Activated T-helper 17 cell treated with anti-CD3 and anti-CD28 coated beads, Interleukin-2, amount 50 U/mL, for 72 hours (primary cell): ENCODE measurements at regions not wholly inside any gene's neighbourhood (a gene's known extent, or its start where the extent isn't known, plus 50 kb on each side); places are given as distances from the start of the nearest gene placed in this dataset.

ENCODE experiments used
- ATAC-seq: fragments of 150-1000 bp; cut with Tn5 transposase; replicated peaks from 2 replicates; pipeline ENCODE4 v1.10.0; 2021; ENCODE audit warnings: mild to moderate bottlenecking, moderate library complexity
- H3K27ac Mint-ChIP-seq: one replicate; pipeline ENCODE4 v1.8.0; 2022; ENCODE audit warnings: mixed read lengths
- H3K27me3 Mint-ChIP-seq: one replicate; pipeline ENCODE4 v1.8.0; 2022; ENCODE audit warnings: mixed read lengths
- H3K36me3 Mint-ChIP-seq: one replicate; pipeline ENCODE4 v1.8.0; 2022; ENCODE audit warnings: low read depth, mild to moderate bottlenecking, mixed read lengths
- H3K4me1 Mint-ChIP-seq: one replicate; pipeline ENCODE4 v1.8.0; 2022; ENCODE audit warnings: mixed read lengths
- H3K4me3 Mint-ChIP-seq: one replicate; pipeline ENCODE4 v1.8.0; 2022; ENCODE audit warnings: mild to moderate bottlenecking, mixed read lengths
- H3K9me3 Mint-ChIP-seq: one replicate; pipeline ENCODE4 v1.8.0; 2022; ENCODE audit warnings: mixed read lengths

DNA sequence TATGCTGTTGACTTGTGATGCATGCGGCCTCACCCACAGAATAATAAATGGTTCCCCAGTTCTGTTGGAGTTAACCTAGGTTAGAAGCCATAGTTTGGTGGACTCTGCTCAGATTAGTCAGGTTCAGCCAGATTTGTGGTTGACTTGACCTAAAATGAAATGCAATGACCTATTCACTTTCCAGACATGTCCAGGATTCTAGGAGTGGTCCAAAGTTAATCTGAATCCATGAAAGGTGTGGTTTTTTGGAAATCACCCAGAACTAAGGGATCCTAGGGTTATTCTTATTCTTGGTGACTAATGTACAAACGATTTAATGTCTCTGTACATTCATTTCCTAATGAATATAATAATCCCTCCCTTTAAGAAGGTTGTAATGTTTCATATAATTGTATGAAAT, 88.9 kb upstream of the RBBP8 start:
- Mint-ChIP-seq H3K4me3 (no peak overlapping the region), H3K9me3 (no peaks in the 10 kb centered on the region), H3K27me3 (no peaks in the 10 kb centered on the region), H3K4me1 (no peaks in the 10 kb centered on the region), H3K27ac (no peak overlapping the region), H3K36me3 (no peaks in the 10 kb centered on the region)
- no peak for ATAC-seq

DNA sequence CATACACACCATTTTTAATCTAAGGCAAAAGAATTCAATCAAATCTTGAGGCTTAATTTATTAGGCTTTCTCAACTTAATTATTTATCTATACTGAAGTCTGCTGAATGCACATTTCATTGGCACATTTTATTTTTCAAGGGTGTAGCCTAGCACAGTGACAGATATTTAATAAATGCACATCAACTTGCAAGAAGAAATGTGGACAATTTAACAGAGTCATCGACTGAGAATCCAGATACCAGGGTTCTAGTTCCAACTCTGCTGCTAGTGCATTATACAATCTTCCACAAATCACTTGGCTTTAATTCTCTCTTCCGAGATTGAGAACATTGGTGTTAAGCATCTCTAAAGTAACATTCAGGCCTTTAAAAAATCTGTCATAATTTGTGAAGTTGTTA, 88.5 kb upstream of the RBBP8 start:
- H3K27ac Mint-ChIP-seq, result no peak overlapping the region
- H3K36me3 Mint-ChIP-seq, result no peaks in the 10 kb centered on the region
- no peaks in the 10 kb centered on the region for H3K27me3 Mint-ChIP-seq
- no peak for ATAC-seq
- no peak overlapping the region for H3K4me3 Mint-ChIP-seq
- H3K4me1 Mint-ChIP-seq, result no peaks in the 10 kb centered on the region
- H3K9me3 Mint-ChIP-seq, result no peaks in the 10 kb centered on the region

DNA sequence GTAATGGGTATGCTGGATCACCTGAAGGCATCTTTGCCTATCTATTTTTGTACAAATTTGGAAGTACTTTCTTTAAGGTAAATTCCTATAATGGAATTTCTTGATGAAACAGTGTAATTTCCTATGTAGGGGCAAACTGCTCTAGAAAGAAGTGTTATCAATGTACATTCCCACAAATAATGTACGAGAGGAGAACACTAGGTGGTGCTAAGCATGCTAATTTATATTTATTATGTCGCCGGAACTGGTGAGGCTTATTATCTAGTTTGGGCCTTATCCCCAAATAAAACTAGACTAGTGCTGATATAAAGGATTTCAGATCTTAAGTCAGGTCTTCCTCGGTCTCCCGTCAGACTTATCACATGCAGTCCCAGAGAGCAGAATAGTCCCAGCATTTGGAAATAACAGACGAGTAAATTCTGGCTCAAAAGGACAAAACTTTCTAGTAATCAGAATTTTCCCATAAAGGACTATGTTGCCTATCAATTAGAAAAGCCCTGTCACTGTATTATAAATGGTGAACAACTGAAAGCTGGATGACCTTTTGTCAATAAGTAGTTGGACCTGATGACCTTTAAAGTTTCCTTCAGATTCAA, 86.9 kb upstream of the RBBP8 start:
- ATAC-seq, result no peak
- Mint-ChIP-seq H3K36me3 (no peaks in the 10 kb centered on the region), H3K9me3 (no peaks in the 10 kb centered on the region), H3K27me3 (no peaks in the 10 kb centered on the region), H3K27ac (no peak overlapping the region), H3K4me3 (no peak overlapping the region), H3K4me1 (no peaks in the 10 kb centered on the region)

DNA sequence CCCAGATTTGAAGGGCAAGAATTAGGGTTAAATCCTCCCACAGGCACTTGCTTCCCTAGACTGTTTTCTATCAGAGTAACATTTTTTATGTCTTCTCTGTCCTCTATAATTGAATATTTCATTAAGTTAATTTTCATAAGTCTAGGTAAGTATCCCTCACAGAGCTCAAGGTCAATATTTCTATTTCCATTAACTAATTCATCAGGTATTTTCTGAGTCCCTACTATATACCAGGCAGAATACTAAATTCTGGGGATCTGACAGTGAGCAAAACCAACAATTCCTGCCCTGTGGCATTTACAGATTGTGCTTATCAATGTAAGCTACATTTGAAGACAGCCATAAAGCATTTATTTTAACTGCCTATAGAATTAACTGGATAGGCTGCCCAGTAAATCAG, 86.4 kb upstream of the RBBP8 start:
- Mint-ChIP-seq H3K4me3 (no peak overlapping the region), H3K36me3 (no peaks in the 10 kb centered on the region), H3K4me1 (no peaks in the 10 kb centered on the region), H3K27ac (no peak overlapping the region), H3K9me3 (no peaks in the 10 kb centered on the region), H3K27me3 (no peaks in the 10 kb centered on the region)
- ATAC-seq, result no peak

DNA sequence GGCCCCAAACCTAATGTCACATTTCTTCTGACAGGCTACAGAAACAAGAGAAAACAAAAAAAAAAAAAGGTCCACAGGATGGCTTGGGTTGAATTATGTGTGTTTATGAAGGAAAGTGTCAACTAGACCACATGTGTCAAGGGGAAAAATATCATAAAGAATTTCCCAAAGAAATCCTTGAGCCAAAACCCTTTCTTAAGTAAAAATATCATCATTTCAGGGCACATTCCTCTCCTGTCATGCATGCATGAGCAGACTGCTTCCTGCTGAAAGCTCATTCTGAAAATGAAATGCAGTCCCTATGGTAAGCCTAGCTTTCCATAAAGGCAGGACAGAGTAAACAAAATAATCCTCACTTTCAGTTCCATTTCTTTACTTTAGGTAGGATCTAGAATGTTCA, 85.7 kb upstream of the RBBP8 start:
- Mint-ChIP-seq H3K4me3 (no peak overlapping the region), H3K36me3 (no peaks in the 10 kb centered on the region), H3K27me3 (no peaks in the 10 kb centered on the region), H3K27ac (no peak overlapping the region), H3K9me3 (no peaks in the 10 kb centered on the region), H3K4me1 (no peaks in the 10 kb centered on the region)
- no peak for ATAC-seq

- Mint-ChIP-seq H3K4me3 (no peak overlapping the region), H3K27me3 (no peaks in the 10 kb centered on the region), H3K4me1 (no peaks in the 10 kb centered on the region), H3K36me3 (no peaks in the 10 kb centered on the region), H3K9me3 (no peaks in the 10 kb centered on the region), H3K27ac (no peak overlapping the region)
- ATAC-seq, result peak; percentile 63
Measured at GRCh38 chr18:22847867-22848451, 85.2 kb upstream of the RBBP8 start.

DNA sequence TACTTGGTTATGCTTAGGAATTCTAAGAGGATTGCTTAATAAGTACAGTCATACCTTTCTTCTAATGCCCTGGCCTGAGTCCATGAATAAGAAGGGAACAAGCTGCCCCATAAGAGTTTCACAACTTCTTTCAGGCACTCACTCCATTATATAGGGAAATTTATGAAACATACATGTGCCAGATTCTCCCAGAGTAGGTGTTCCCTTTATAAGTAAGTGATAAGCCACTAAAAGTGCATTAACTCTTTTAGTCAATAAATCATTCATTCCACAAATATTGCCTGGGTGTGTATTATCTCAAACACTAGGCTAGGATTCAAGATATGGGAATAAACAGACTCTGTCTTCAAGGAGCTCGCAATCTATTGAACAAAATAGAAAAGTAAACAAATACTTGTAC, 84.5 kb upstream of the RBBP8 start:
- Mint-ChIP-seq H3K4me1 (no peaks in the 10 kb centered on the region), H3K36me3 (no peaks in the 10 kb centered on the region), H3K27ac (no peak overlapping the region), H3K4me3 (no peak overlapping the region), H3K27me3 (no peaks in the 10 kb centered on the region), H3K9me3 (no peaks in the 10 kb centered on the region)
- ATAC-seq, result no peak

GRCh38 chr18:22856870-22857269, 76.3 kb upstream of the RBBP8 start:
- peaks cover 40% of the 10 kb centered on the region for H3K27me3 Mint-ChIP-seq
- ATAC-seq, result no peak
- H3K4me1 Mint-ChIP-seq, result no peaks in the 10 kb centered on the region

GRCh38 chr18:22858121-22858520, 75.0 kb upstream of the RBBP8 start:
- Mint-ChIP-seq H3K4me1 (no peaks in the 10 kb centered on the region), H3K27ac (no peak overlapping the region), H3K27me3 (peaks cover 45% of the 10 kb centered on the region), H3K36me3 (no peaks in the 10 kb centered on the region), H3K9me3 (no peaks in the 10 kb centered on the region), H3K4me3 (no peak overlapping the region)
- ATAC-seq, result no peak

More at GRCh38 chr18:22856870-22857269, 76.3 kb upstream of the RBBP8 start:
- Mint-ChIP-seq H3K9me3 (no peaks in the 10 kb centered on the region), H3K27ac (no peak overlapping the region), H3K36me3 (no peaks in the 10 kb centered on the region), H3K4me3 (no peak overlapping the region)

DNA sequence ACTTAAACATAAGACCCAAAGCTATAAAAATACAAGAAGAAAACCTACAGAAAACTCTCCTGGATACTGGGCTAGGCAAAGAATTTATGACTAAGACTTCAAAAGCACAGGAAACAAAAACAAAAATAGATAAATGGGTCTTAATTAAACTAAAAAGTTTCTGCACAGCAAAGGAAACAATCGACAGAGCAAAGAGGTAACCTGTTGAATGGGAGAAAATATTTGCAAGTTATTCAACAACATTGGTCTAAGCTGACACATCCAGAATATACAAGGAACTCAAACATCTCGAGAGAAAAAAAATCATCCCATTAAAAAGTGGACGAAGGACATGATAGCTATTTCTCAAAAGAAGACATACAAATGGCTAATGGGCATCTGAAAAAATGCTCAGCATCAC, 72.3 kb upstream of the RBBP8 start:
- Mint-ChIP-seq H3K4me1 (peaks cover 6% of the 10 kb centered on the region), H3K27ac (no peak overlapping the region), H3K36me3 (no peaks in the 10 kb centered on the region), H3K27me3 (peaks cover 44% of the 10 kb centered on the region), H3K4me3 (no peak overlapping the region), H3K9me3 (no peaks in the 10 kb centered on the region)
- ATAC-seq, result no peak

DNA sequence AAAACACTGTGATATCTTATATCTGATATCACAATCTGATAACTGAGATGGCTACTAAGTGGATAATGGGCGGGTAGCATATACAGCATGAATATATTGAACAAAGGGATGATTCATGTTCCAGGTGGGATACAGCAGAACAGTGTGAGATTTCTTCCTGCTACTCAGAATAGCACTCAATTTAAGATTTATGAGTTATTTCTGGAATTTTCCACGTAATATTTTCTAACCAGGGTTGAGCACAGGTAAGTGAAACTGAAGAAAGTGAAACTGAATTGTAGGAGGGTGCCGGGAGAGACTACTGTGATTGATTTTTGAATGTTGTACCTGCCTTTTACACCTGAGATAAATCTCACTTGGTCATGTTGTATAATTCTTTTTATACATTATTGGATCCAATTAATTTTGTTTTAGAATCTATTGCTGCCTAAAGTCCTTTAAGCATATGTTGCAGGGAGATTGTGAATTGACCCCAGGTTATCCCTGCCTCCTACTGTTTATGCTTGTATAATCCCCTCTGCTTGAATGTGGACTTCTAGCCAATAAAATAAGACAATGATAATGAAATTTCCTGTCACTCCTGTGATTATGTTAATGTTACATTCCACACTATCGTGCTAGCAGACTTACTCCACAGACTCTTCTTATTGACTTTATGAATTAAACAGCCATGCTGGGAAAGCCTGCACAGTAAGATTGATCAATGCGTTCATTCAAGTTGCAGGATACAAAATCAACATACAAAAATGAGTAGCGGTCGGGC, 67.6 kb upstream of the RBBP8 start:
- Mint-ChIP-seq H3K4me3 (no peak overlapping the region), H3K27me3 (peaks cover 39% of the 10 kb centered on the region), H3K4me1 (peaks cover 6% of the 10 kb centered on the region), H3K36me3 (no peaks in the 10 kb centered on the region), H3K27ac (no peak overlapping the region), H3K9me3 (no peaks in the 10 kb centered on the region)
- peak; percentile 50 for ATAC-seq

DNA sequence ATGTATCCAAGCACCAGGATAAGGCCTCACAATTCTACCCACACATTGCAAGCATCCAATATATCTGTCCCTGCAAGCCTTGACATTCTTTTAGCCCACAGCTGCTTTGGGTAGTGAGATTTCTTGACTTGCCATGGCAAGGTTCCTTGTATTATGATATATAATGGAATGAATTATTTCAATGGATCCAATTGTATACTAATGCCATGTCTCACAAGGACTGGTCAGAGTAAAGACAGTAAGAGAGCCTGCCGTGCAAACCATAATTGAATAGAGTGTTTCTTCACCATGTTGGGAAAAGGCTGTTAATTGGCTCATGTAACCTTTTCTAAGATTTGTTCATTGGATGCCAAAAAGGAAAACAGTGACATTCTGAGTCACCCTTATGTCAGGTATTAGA, 64.3 kb upstream of the RBBP8 start:
- ATAC-seq, result no peak
- H3K4me1 Mint-ChIP-seq, result peaks cover 11% of the 10 kb centered on the region
- peaks cover 25% of the 10 kb centered on the region for H3K27me3 Mint-ChIP-seq
- H3K9me3 Mint-ChIP-seq, result no peaks in the 10 kb centered on the region
- H3K27ac Mint-ChIP-seq, result no peak overlapping the region
- no peak overlapping the region for H3K4me3 Mint-ChIP-seq
- H3K36me3 Mint-ChIP-seq, result no peaks in the 10 kb centered on the region

GRCh38 chr18:22871809-22872525, 61.2 kb upstream of the RBBP8 start:
- H3K4me1 Mint-ChIP-seq, result peaks cover 4% of the 10 kb centered on the region
- H3K4me3 Mint-ChIP-seq, result peak overlapping the region; percentile 45
- ATAC-seq, result no peak
- H3K27ac Mint-ChIP-seq, result no peak overlapping the region
- H3K36me3 Mint-ChIP-seq, result no peaks in the 10 kb centered on the region
- H3K9me3 Mint-ChIP-seq, result no peaks in the 10 kb centered on the region
- peaks cover 10% of the 10 kb centered on the region for H3K27me3 Mint-ChIP-seq

DNA sequence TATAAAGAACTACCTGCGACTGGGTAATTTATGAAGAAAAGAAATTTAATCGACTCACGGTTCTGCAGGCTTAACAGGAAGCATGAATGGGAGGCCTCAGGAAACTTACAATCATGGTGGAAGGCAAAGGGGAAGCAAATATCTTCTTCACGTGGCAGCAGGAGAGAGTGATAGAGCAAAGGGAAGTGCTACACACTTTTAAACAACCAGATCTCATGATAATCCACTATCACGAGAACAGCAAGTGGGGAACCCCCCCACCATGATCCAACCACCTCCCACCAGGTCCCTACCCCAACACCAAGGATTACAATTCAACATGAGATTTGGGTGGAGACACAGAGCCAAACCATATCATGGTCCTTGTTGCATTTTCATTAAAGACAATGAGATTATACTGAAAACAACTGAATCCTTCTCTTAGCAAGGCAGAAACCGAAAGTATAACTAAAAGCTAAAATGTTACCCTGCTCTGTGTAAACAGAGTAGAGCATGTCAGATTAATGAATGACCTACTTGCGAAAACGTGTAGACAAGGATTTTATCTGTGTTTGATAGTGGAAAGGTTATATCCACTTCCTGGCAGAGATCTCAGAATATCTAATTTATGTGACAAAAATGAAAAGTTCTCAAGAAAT, 60.1 kb upstream of the RBBP8 start:
- ATAC-seq, result peak; percentile 59
- Mint-ChIP-seq H3K27ac (peak overlapping the region; percentile 7), H3K4me3 (peak overlapping the region; percentile 45), H3K4me1 (peaks cover 4% of the 10 kb centered on the region), H3K27me3 (peaks cover 4% of the 10 kb centered on the region), H3K9me3 (no peaks in the 10 kb centered on the region), H3K36me3 (no peaks in the 10 kb centered on the region)
